ENCODE measurements at regions not wholly inside any gene's neighbourhood (a gene's known extent, or its start where the extent isn't known, plus 50 kb on each side); places are given as distances from the start of the nearest gene placed in this dataset.

DNA sequence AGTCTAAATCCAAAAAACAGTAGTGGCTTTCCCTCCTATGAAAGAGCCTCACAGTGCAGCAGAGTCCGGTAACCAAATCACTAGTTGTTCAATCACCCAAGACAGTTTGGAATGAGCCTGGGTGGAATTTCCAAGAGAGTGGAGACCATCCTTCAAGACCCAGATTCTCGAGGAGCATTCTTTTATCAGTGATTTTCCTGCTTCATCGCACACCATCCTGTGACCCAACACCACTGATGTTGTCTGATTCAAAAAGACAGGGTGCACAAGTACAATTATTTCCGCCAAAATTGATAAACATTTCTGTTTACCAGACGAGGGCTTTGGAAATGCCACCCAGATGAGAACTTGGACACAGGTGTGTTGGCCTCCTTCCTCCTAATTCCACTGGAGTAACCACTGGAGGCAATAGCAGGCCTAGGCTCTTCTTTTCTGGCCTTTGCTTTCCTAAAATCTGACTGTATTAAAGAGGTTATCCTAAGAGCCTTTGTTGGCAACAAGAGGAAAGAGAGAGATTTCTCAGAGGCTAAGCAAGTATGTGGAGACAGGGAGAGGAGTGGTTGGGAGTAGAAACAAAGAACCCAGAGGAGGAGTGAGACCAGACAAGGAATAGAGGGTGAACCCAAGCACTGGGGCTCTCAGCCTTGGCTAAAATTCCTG lies 56.3 kb upstream of the S1PR3 start:
- H3K9me3 ChIP-seq: peaks cover 46% of the 10 kb centered on the region
- no peak overlapping the region for H3K4me3 ChIP-seq
- peaks cover 22% of the 10 kb centered on the region for H3K4me1 ChIP-seq
- H4K20me1 ChIP-seq: no peaks in the 10 kb centered on the region
- H3K4me2 ChIP-seq: peak overlapping the region; percentile 48
- no peaks in the 10 kb centered on the region for H3K36me3 ChIP-seq
- H3K27me3 ChIP-seq: no peaks in the 10 kb centered on the region
- TF ChIP-seq Cebpa-rat (IDR thresholded peaks at IDR 0.05): no peak
- no peak overlapping the region for H3K9ac ChIP-seq
- H3K27ac ChIP-seq: no peak overlapping the region

DNA sequence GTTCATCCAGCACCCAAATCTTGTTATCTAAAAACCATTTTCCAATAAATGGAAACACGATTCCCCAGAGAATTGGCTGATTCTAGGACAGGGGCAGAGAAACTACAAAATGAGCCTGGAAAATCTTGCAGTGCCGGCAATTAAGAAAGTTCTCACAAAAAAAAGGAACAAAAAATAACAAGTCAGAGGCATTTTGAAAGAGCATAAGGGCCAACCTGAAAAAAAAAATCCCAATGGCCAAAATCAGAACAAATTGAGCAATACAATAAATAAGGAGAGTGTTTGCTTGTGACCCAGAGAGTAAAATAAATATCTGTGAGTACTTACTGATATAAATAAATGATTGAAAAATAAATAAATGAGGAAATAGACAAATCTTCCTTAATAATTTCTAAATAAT lies 55.1 kb upstream of the S1PR3 start:
- H3K4me2 ChIP-seq: no peak overlapping the region
- no peak overlapping the region for H3K4me3 ChIP-seq
- no peak overlapping the region for H3K9ac ChIP-seq
- peaks cover 43% of the 10 kb centered on the region for H3K9me3 ChIP-seq
- peaks cover 22% of the 10 kb centered on the region for H3K4me1 ChIP-seq
- H3K27ac ChIP-seq: no peak overlapping the region
- no peaks in the 10 kb centered on the region for H3K27me3 ChIP-seq
- TF ChIP-seq Cebpa-rat (IDR thresholded peaks at IDR 0.05): no peak
- H3K36me3 ChIP-seq: no peaks in the 10 kb centered on the region
- no peaks in the 10 kb centered on the region for H4K20me1 ChIP-seq

DNA sequence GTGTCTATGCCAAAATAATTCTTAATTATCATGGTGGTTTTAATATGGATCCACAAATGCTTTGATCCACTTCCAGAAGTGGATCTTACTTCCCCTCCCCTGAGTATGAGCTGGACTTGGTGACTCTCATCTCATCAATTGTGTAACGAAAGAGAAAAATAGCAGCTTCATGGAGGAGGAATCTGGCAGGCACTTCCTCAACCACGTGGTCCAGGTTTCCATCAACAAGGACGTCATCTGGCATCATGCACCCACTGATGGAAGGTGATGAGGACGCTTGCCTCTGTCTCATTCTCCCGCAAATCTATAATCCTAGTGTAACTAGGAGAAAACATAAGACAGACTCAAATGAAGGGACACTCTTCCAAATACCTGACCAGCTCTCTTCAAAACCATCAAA lies 54.6 kb upstream of the S1PR3 start:
- Histone ChIP-seq H3K9ac (no peak overlapping the region), H3K9me3 (peaks cover 38% of the 10 kb centered on the region), H4K20me1 (no peaks in the 10 kb centered on the region), H3K36me3 (no peaks in the 10 kb centered on the region), H3K4me1 (peaks cover 22% of the 10 kb centered on the region), H3K4me3 (no peak overlapping the region), H3K27ac (no peak overlapping the region), H3K4me2 (no peak overlapping the region), H3K27me3 (no peaks in the 10 kb centered on the region)
- TF ChIP-seq Cebpa-rat (IDR thresholded peaks at IDR 0.05): no peak

DNA sequence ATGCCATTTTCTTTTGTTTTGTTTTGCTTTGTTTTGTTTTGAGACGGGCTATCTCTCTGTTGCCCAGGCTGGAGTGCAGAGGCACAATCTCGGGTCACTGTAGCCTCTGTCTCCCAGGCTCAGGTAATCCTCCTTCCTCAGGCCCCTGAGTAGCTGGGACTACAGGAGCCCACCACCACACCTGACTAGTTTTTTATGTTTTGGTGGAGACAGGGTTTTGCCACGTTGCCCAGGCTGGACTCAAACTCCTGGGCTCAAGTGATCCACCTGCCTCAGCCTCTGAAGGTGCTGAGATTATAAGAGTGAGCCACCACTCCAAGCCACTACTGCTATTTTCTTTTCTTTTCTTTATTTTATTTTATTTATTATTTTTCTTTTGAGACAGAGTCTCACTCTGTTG lies 54.0 kb upstream of the S1PR3 start:
- no peak for TF ChIP-seq Cebpa-rat (IDR thresholded peaks at IDR 0.05)
- Histone ChIP-seq H3K4me1 (peaks cover 22% of the 10 kb centered on the region), H3K9ac (no peak overlapping the region), H3K9me3 (peaks cover 32% of the 10 kb centered on the region), H3K27ac (no peak overlapping the region), H3K36me3 (no peaks in the 10 kb centered on the region), H3K27me3 (no peaks in the 10 kb centered on the region), H4K20me1 (no peaks in the 10 kb centered on the region), H3K4me2 (no peak overlapping the region), H3K4me3 (no peak overlapping the region)

DNA sequence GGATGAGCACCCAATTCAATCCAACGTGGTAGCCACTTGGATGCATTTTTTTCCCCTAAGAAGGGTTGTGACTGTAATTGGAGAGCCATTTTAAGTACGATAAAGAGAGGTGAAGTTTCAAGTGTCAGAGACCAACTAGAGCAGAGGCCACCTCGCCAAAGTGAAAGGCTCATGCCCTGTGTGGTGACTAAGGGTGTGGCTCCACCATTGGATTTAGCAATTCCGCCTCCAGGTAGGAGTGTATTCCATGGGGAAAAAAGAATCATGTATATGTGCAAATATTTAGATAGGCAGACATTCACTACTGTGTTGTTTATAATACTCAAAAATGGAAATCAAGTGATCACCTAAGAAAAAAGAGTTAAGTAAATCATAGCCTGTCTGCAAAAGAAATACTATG lies 53.1 kb upstream of the S1PR3 start:
- H3K36me3 ChIP-seq: no peaks in the 10 kb centered on the region
- no peak overlapping the region for H3K4me2 ChIP-seq
- no peak overlapping the region for H3K27ac ChIP-seq
- H3K9ac ChIP-seq: no peak overlapping the region
- H3K9me3 ChIP-seq: peaks cover 25% of the 10 kb centered on the region
- TF ChIP-seq Cebpa-rat (IDR thresholded peaks at IDR 0.05): no peak
- H4K20me1 ChIP-seq: no peaks in the 10 kb centered on the region
- no peaks in the 10 kb centered on the region for H3K27me3 ChIP-seq
- H3K4me3 ChIP-seq: no peak overlapping the region
- peaks cover 20% of the 10 kb centered on the region for H3K4me1 ChIP-seq
